OCI-LY7 (cell line): ENCODE measurements at regions not wholly inside any gene's neighbourhood (a gene's known extent, or its start where the extent isn't known, plus 50 kb on each side); places are given as distances from the start of the nearest gene placed in this dataset.

Source experiments
- CTCF ChIP-seq: fragments of 200-600 bp; sonication (generic); conservative IDR thresholded peaks from 2 replicates; pipeline ENCODE4 v1.5.1; 2014; ENCODE audit warnings: mild to moderate bottlenecking, antibody characterized with exemption, low read length, moderate library complexity, mixed read lengths
- EZH2phosphoT487 ChIP-seq: fragments of 200-600 bp; sonication (generic); IDR thresholded peaks from 2 replicates; pipeline ENCODE4 v1.6.1; 2018; ENCODE audit warnings: low read depth, borderline replicate concordance, mild to moderate bottlenecking, mixed run types, antibody characterized with exemption, low read length, moderate library complexity, mixed read lengths

- TF ChIP-seq CTCF, result no peak
- TF ChIP-seq EZH2phosphoT487, result no peak
Observed at GRCh38 chrX:121298499-121298898, 251.1 kb downstream of the GLUD2 start.
